Loucy (cell line): ENCODE measurements at regions not wholly inside any gene's neighbourhood (a gene's known extent, or its start where the extent isn't known, plus 50 kb on each side); places are given as distances from the start of the nearest gene placed in this dataset.

Experiments used
- H2AFZ ChIP-seq: fragments of 200-600 bp; sonication (generic); 2 replicates; pipeline ENCODE4 v1.6.0; 2016; ENCODE audit warnings: antibody characterized with exemption, mild to moderate bottlenecking, low read length, moderate library complexity
- H3F3A ChIP-seq: fragments of 200-600 bp; 2 replicates; pipeline ENCODE4 v1.6.0; 2016; ENCODE audit warnings: antibody characterized with exemption, low read depth, mild to moderate bottlenecking
- H3K27me3 ChIP-seq: fragments of 200-600 bp; sonication (generic); 2 replicates; pipeline ENCODE4 v1.6.1; 2014; ENCODE audit warnings: low read length, mild to moderate bottlenecking; ENCODE audit not compliant: insufficient read depth, poor library complexity, severe bottlenecking
- H3K36me3 ChIP-seq: fragments of 200-600 bp; sonication (generic); 2 replicates; pipeline ENCODE4 v1.6.1; 2016; ENCODE audit warnings: low read length; ENCODE audit not compliant: insufficient read depth
- H3K4me1 ChIP-seq: fragments of 200-600 bp; sonication (generic); 2 replicates; pipeline ENCODE4 v1.5.1; 2014; ENCODE audit warnings: low read length, mild to moderate bottlenecking; ENCODE audit not compliant: insufficient read depth, poor library complexity, severe bottlenecking
- H3K4me2 ChIP-seq: fragments of 200-600 bp; sonication (generic); 2 replicates; pipeline ENCODE4 v1.6.0; 2014; ENCODE audit warnings: antibody characterized with exemption, low read length, low read depth, mild to moderate bottlenecking; ENCODE audit not compliant: poor library complexity, severe bottlenecking
- H3K4me3 ChIP-seq: fragments of 200-600 bp; sonication (generic); 2 replicates; pipeline ENCODE4 v1.5.1; 2014; ENCODE audit warnings: low read length, mild to moderate bottlenecking, mixed read lengths; ENCODE audit not compliant: poor library complexity, severe bottlenecking
- H3K79me2 ChIP-seq: fragments of 200-600 bp; sonication (generic); 2 replicates; pipeline ENCODE4 v1.6.1; 2014; ENCODE audit warnings: low read length; ENCODE audit not compliant: insufficient read depth
- H3K9ac ChIP-seq: fragments of 200-600 bp; sonication (generic); 2 replicates; pipeline ENCODE4 v1.6.0; 2014; ENCODE audit warnings: mild to moderate bottlenecking, low read depth, low read length, moderate library complexity; ENCODE audit not compliant: poor library complexity, severe bottlenecking
- H3K9me2 ChIP-seq: fragments of 200-600 bp; sonication (generic); replicated peaks from 2 replicates; pipeline ENCODE4 v1.6.1; 2016; ENCODE audit warnings: low read depth, low read length, mixed read lengths
- H3K9me3 ChIP-seq: fragments of 200-600 bp; sonication (generic); 2 replicates; pipeline ENCODE4 v1.6.1; 2014; ENCODE audit warnings: mild to moderate bottlenecking, antibody characterized with exemption, low read length, low read depth; ENCODE audit not compliant: insufficient read depth
- H4K20me1 ChIP-seq: fragments of 200-600 bp; sonication (generic); 2 replicates; pipeline ENCODE4 v1.6.0; 2014; ENCODE audit warnings: antibody characterized with exemption, low read length, mild to moderate bottlenecking; ENCODE audit not compliant: insufficient read depth, poor library complexity, severe bottlenecking
- CTCF ChIP-seq: fragments of 200-600 bp; sonication (generic); conservative IDR thresholded peaks from 2 replicates; pipeline ENCODE4 v1.5.1; 2014; ENCODE audit warnings: mild to moderate bottlenecking, antibody characterized with exemption, low read length
- EZH2phosphoT487 ChIP-seq: fragments of 200-600 bp; IDR thresholded peaks from 2 replicates; pipeline ENCODE4 v1.6.1; 2018; ENCODE audit warnings: antibody characterized with exemption, mild to moderate bottlenecking, moderate library complexity, borderline replicate concordance

GRCh38 chr4:129623233-129623875 lies 527.4 kb downstream of the C4orf33 start:
- Histone ChIP-seq H3K27me3 (no peaks in the 10 kb centered on the region), H3K4me3 (peak overlapping the region; percentile 51), H3K9me3 (no peaks in the 10 kb centered on the region), H3K36me3 (no peaks in the 10 kb centered on the region), H3K9me2 (no peaks in the 10 kb centered on the region), H3K9ac (peak overlapping the region; percentile 65), H3K4me1 (peaks cover 25% of the 10 kb centered on the region), H3F3A (peaks cover 7% of the 10 kb centered on the region), H4K20me1 (no peaks in the 10 kb centered on the region), H2AFZ (peak overlapping the region; percentile 66), H3K4me2 (peak overlapping the region; percentile 73), H3K79me2 (no peaks in the 10 kb centered on the region)
- TF ChIP-seq EZH2phosphoT487: no peak
- TF ChIP-seq CTCF: no peak

DNA sequence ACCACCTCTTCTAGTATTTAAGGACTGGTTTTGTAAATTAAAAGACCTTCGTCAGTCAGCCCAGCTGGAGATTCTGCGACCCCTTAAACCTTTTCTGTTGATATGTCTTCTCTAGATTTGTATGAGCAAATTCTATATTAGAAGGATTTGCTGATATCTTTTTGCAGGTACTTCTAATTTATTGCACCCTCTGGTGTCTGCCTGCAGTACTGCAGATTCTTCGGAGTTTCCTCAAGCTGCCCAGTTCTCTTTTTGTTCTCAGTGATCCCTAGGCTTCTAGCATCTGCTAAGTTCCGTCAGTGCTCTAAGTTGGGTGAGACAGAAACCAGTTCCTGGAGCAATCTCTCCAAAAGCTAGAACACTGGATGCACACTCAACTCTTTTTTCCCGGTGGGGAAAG lies 545.2 kb downstream of the C4orf33 start:
- H3K9me2 ChIP-seq: no peaks in the 10 kb centered on the region
- H3K4me3 ChIP-seq: no peak overlapping the region
- peak; percentile 91 for TF ChIP-seq CTCF
- no peak for TF ChIP-seq EZH2phosphoT487
- no peak overlapping the region for H3K9ac ChIP-seq
- H3K4me2 ChIP-seq: no peak overlapping the region
- no peaks in the 10 kb centered on the region for H3K36me3 ChIP-seq
- 0 out of 2 replicates have a peak, but pooled peaks cover 3% of the 10 kb centered on the region for H3K9me3 ChIP-seq
- H4K20me1 ChIP-seq: no peaks in the 10 kb centered on the region
- no peak overlapping the region for H2AFZ ChIP-seq
- H3K4me1 ChIP-seq: no peaks in the 10 kb centered on the region
- no peaks in the 10 kb centered on the region for H3K27me3 ChIP-seq
- H3F3A ChIP-seq: no peaks in the 10 kb centered on the region
- no peaks in the 10 kb centered on the region for H3K79me2 ChIP-seq

- H3K4me3 ChIP-seq: no peak overlapping the region
- 0 out of 2 replicates have a peak, but pooled peaks cover 3% of the 10 kb centered on the region for H3K9me3 ChIP-seq
- H2AFZ ChIP-seq: no peak overlapping the region
- no peaks in the 10 kb centered on the region for H3K79me2 ChIP-seq
- H3K9me2 ChIP-seq: no peaks in the 10 kb centered on the region
- TF ChIP-seq CTCF (no peak), EZH2phosphoT487 (no peak)
- H3K4me2 ChIP-seq: no peak overlapping the region
- H3K27me3 ChIP-seq: no peaks in the 10 kb centered on the region
- H3F3A ChIP-seq: no peaks in the 10 kb centered on the region
- no peak overlapping the region for H3K9ac ChIP-seq
- H3K4me1 ChIP-seq: no peaks in the 10 kb centered on the region
- no peaks in the 10 kb centered on the region for H3K36me3 ChIP-seq
- no peaks in the 10 kb centered on the region for H4K20me1 ChIP-seq
These were observed 549.5 kb downstream of the C4orf33 start for GRCh38 chr4:129645461-129645860.
